ENCODE measurements at regions not wholly inside any gene's neighbourhood (a gene's known extent, or its start where the extent isn't known, plus 50 kb on each side); places are given as distances from the start of the nearest gene placed in this dataset.
"Not testable (repeated sequence)": the region's sequence is repeated elsewhere in the genome, so short reads cannot be mapped to it uniquely, and the experiment has no call there.

GRCh38 chr6:139531148-139532115 lies 157.0 kb upstream of the CITED2 start:
- Mint-ChIP-seq H3K4me1 (peaks cover 25% of the 10 kb centered on the region), H3K9me3 (peaks cover 6% of the 10 kb centered on the region), H3K27ac (peak overlapping the region; percentile 39), H3K36me3 (peaks cover 3% of the 10 kb centered on the region), H3K4me3 (no peak overlapping the region), H3K27me3 (no peaks in the 10 kb centered on the region)
- ATAC-seq (ENCODE audit: low read depth), result no peak
- POLR2A ChIA-PET, result interaction anchor here (0.7 kb wide), 1 partner anchor 1763 kb away, joined by 3 read pairs; no protein-coding TSS in a partner anchor
- DNase-seq, result no peak

- POLR2A ChIA-PET, result no interaction called here
- Mint-ChIP-seq H3K4me3 (no peak overlapping the region), H3K27ac (peak overlapping the region; percentile 40), H3K36me3 (peaks cover 3% of the 10 kb centered on the region), H3K4me1 (peaks cover 22% of the 10 kb centered on the region), H3K9me3 (peaks cover 6% of the 10 kb centered on the region), H3K27me3 (no peaks in the 10 kb centered on the region)
- ATAC-seq (ENCODE audit: low read depth), result no peak
- no peak for DNase-seq
Observed at GRCh38 chr6:139530561-139530960, 156.1 kb upstream of the CITED2 start.

- peaks cover 3% of the 10 kb centered on the region for H3K36me3 Mint-ChIP-seq
- ATAC-seq (ENCODE audit: low read depth) (no peak), DNase-seq (no peak)
- H3K27ac Mint-ChIP-seq, result no peak overlapping the region
- peaks cover 6% of the 10 kb centered on the region for H3K9me3 Mint-ChIP-seq
- no peaks in the 10 kb centered on the region for H3K27me3 Mint-ChIP-seq
- POLR2A ChIA-PET, result no interaction called here
- no peak overlapping the region for H3K4me3 Mint-ChIP-seq
- H3K4me1 Mint-ChIP-seq, result peaks cover 15% of the 10 kb centered on the region
Observed at GRCh38 chr6:139529420-139529819, 155.0 kb upstream of the CITED2 start.

- DNase-seq, result no peak
- Mint-ChIP-seq H3K4me3 (no peak overlapping the region), H3K27me3 (peaks cover under 1% of the 10 kb centered on the region), H3K9me3 (peaks cover 6% of the 10 kb centered on the region), H3K27ac (no peak overlapping the region), H3K36me3 (peaks cover 2% of the 10 kb centered on the region), H3K4me1 (peaks cover 7% of the 10 kb centered on the region)
- POLR2A ChIA-PET, result no interaction called here
- ATAC-seq (ENCODE audit: low read depth), result no peak
Observed at GRCh38 chr6:139528471-139528870, 154.0 kb upstream of the CITED2 start.

GRCh38 chr6:139525415-139525814 lies 151.0 kb upstream of the CITED2 start:
- Mint-ChIP-seq H3K27ac (no peak overlapping the region), H3K4me1 (peaks cover 1% of the 10 kb centered on the region), H3K4me3 (no peak overlapping the region), H3K9me3 (peaks cover 4% of the 10 kb centered on the region), H3K27me3 (peaks cover 12% of the 10 kb centered on the region), H3K36me3 (no peaks in the 10 kb centered on the region)
- POLR2A ChIA-PET, result no interaction called here
- no peak for DNase-seq
- ATAC-seq (ENCODE audit: low read depth), result no peak

GRCh38 chr6:139523986-139524385 lies 149.5 kb upstream of the CITED2 start:
- Mint-ChIP-seq H3K27me3 (peaks cover 12% of the 10 kb centered on the region), H3K4me1 (no peaks in the 10 kb centered on the region), H3K4me3 (no peak overlapping the region), H3K9me3 (peaks cover 4% of the 10 kb centered on the region), H3K27ac (no peak overlapping the region), H3K36me3 (no peaks in the 10 kb centered on the region)
- ATAC-seq (ENCODE audit: low read depth), result no peak
- DNase-seq, result no peak
- POLR2A ChIA-PET, result no interaction called here

GRCh38 chr6:139522511-139523220 lies 148.2 kb upstream of the CITED2 start:
- Mint-ChIP-seq H3K4me3 (no peak overlapping the region), H3K27me3 (peaks cover 15% of the 10 kb centered on the region), H3K9me3 (peaks cover 4% of the 10 kb centered on the region), H3K27ac (no peak overlapping the region), H3K4me1 (no peaks in the 10 kb centered on the region), H3K36me3 (no peaks in the 10 kb centered on the region)
- no peak for ATAC-seq (ENCODE audit: low read depth)
- DNase-seq, result no peak
- POLR2A ChIA-PET, result no interaction called here

- ATAC-seq (ENCODE audit: low read depth) (no peak), DNase-seq (no peak)
- Mint-ChIP-seq H3K27ac (no peak overlapping the region), H3K4me1 (no peaks in the 10 kb centered on the region), H3K9me3 (no peaks in the 10 kb centered on the region), H3K4me3 (no peak overlapping the region), H3K36me3 (no peaks in the 10 kb centered on the region), H3K27me3 (peaks cover 15% of the 10 kb centered on the region)
- POLR2A ChIA-PET, result no interaction called here
Observed at GRCh38 chr6:139521338-139521737, 146.9 kb upstream of the CITED2 start.

- POLR2A ChIA-PET, result no interaction called here
- H3K4me1 Mint-ChIP-seq, result no peaks in the 10 kb centered on the region
Observed at GRCh38 chr6:139520321-139520768, 145.9 kb upstream of the CITED2 start.

GRCh38 chr6:139519571-139520031 lies 145.2 kb upstream of the CITED2 start:
- no peaks in the 10 kb centered on the region for H3K9me3 Mint-ChIP-seq
- H3K27me3 Mint-ChIP-seq, result peaks cover 15% of the 10 kb centered on the region
- H3K4me3 Mint-ChIP-seq, result no peak overlapping the region
- H3K27ac Mint-ChIP-seq, result no peak overlapping the region
- DNase-seq (no peak), ATAC-seq (ENCODE audit: low read depth) (no peak)
- H3K36me3 Mint-ChIP-seq, result no peaks in the 10 kb centered on the region
- POLR2A ChIA-PET, result no interaction called here
- no peaks in the 10 kb centered on the region for H3K4me1 Mint-ChIP-seq

More at GRCh38 chr6:139520321-139520768, 145.9 kb upstream of the CITED2 start:
- Mint-ChIP-seq H3K36me3 (no peaks in the 10 kb centered on the region), H3K27me3 (peaks cover 15% of the 10 kb centered on the region), H3K4me3 (no peak overlapping the region), H3K27ac (no peak overlapping the region), H3K9me3 (no peaks in the 10 kb centered on the region)
- DNase-seq (no peak), ATAC-seq (ENCODE audit: low read depth) (no peak)

GRCh38 chr6:139519097-139519496 lies 144.6 kb upstream of the CITED2 start:
- DNase-seq (no peak), ATAC-seq (ENCODE audit: low read depth) (no peak)
- POLR2A ChIA-PET, result no interaction called here
- Mint-ChIP-seq H3K9me3 (no peaks in the 10 kb centered on the region), H3K36me3 (no peaks in the 10 kb centered on the region), H3K4me1 (no peaks in the 10 kb centered on the region), H3K27ac (no peak overlapping the region), H3K27me3 (peaks cover 15% of the 10 kb centered on the region), H3K4me3 (no peak overlapping the region)

GRCh38 chr6:139518556-139519091 lies 144.2 kb upstream of the CITED2 start:
- H3K4me1 Mint-ChIP-seq, result no peaks in the 10 kb centered on the region
- H3K27ac Mint-ChIP-seq, result no peak overlapping the region
- ATAC-seq (ENCODE audit: low read depth), result no peak
- H3K27me3 Mint-ChIP-seq, result peaks cover 15% of the 10 kb centered on the region
- H3K4me3 Mint-ChIP-seq, result no peak overlapping the region
- H3K36me3 Mint-ChIP-seq, result no peaks in the 10 kb centered on the region
- POLR2A ChIA-PET, result no interaction called here
- DNase-seq, result no peak
- no peaks in the 10 kb centered on the region for H3K9me3 Mint-ChIP-seq

GRCh38 chr6:139517998-139518555 lies 143.6 kb upstream of the CITED2 start:
- ATAC-seq (ENCODE audit: low read depth); H3K9me3 Mint-ChIP-seq; H3K4me1 Mint-ChIP-seq; H3K27ac Mint-ChIP-seq; DNase-seq; H3K36me3 Mint-ChIP-seq; POLR2A ChIA-PET; H3K4me3 Mint-ChIP-seq: not testable (repeated sequence)
- peaks cover 13% of the 10 kb centered on the region for H3K27me3 Mint-ChIP-seq

All from activated naive CD8-positive, alpha-beta T cell treated with anti-CD3 and anti-CD28 coated beads, Interleukin-2, amount 10 ng/mL, durations not matched to agents 7 days and 5 days (primary cell).